GM18511 (cell line): ENCODE measurements at regions not wholly inside any gene's neighbourhood (a gene's known extent, or its start where the extent isn't known, plus 50 kb on each side); places are given as distances from the start of the nearest gene placed in this dataset.

Source experiments
- ATAC-seq: cut with Tn5 transposase; IDR thresholded peaks from one replicate; pipeline ENCODE4 v1.9.1; 2021; ENCODE audit warnings: mild to moderate bottlenecking, moderate library complexity; ENCODE audit not compliant: unreplicated experiment

- ATAC-seq: no peak
These were observed 107.7 kb downstream of the INHBB start for GRCh38 chr2:120453635-120453998.

DNA sequence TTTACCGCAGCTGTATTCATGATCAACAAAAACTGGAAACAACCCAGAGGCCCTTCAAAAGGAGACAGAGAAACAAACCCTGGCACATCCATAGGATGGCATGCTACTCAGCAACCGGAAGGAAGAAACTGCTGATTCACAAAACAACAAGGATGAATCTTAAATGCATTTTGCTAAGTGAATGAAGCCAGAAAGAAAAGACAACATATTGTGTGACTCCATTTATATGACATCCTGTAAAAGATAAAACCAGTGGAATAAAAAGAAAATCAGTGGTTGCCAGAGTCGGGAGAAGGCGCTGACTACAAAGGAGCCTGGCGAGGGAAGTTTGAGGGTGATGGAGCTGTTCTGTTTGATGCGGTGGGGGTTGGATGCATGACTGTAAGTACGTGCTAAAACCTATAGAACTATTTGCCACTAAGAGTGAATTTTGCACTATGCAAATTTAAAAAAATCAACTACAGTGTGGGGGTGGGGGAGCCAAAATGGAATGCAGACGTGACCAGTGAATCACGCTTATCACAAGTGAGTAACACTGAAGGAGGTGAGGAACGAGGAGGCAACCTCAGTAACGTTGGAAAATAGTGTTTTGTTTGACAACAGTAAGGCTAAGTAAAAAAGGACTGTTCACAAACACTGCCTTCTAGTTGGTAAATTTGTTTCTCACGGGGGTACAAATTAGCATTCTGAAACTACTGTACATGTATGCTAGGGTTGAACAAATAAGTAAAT, 108.9 kb downstream of the INHBB start:
- no peak for ATAC-seq

DNA sequence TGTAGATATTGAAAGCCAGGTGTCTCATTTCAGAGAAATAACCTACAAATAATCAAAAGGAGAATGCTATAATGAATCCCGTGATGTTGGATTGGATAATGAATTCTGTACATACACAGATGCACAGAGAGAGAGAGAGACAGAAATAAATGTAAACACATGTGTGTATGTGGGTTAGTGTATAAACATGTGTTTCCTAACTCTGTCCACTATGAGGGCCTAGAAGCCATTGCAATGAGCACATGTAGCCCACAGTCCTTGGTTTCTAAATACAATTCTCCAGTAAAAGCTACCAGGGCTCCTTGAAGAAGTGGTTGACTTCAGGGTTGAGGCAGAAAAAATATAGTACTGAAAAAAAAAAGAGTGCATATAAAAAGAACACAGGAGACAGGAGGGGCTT, 109.5 kb downstream of the INHBB start:
- ATAC-seq: no peak

DNA sequence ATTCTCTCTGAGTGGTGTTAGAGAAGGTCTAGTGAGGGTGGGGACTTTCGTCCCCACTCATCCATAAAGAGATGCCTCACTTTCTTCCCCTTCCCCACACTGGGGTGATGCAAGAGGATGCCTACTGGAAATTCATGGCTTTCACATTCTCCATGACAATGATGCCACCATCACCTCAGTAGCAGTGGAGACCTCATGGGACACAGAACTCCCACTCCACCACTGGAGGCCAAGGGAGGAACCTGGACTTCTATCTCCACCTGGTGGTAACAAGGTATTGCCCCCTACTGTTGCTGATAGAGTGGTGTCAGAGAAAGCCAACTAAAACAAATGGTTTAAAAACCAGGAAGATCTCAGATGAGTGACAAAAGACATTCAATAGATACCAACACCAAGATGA, 110.9 kb downstream of the INHBB start:
- ATAC-seq: no peak

- ATAC-seq: no peak
These were observed 114.6 kb downstream of the INHBB start for GRCh38 chr2:120460511-120460910.

GRCh38 chr2:120461092-120461491, 115.2 kb downstream of the INHBB start:
- ATAC-seq: no peak

GRCh38 chr2:120461546-120462537, 115.9 kb downstream of the INHBB start:
- no peak for ATAC-seq

GRCh38 chr2:120463527-120463926, 117.6 kb downstream of the INHBB start:
- ATAC-seq: no peak

GRCh38 chr2:120463996-120464395, 118.1 kb downstream of the INHBB start:
- ATAC-seq: no peak

DNA sequence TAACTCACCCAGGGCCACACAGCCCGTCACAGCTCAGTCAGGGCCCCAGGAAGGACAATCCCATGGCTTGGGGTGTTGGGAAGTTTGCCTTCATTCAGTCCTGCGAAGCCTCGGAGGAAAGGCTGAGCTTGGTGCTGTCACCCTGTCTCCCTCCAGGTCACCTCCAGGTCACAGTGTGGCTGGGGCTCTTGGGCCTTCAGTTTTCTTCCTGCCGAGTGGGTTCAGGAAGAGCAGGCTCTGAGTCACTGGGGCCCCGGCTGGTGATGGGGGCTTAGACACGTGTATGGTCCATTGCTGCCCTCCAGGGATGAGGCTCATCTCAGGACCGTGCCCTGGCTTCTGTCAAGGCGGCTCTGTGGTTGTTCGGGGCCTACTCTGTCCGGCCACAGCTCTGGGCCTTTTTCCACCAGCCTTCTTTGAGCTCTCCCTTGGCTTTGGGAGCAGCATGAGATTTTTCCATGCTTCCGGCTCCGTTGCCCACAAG, 118.6 kb downstream of the INHBB start:
- ATAC-seq: no peak

GRCh38 chr2:120465012-120465700, 119.2 kb downstream of the INHBB start:
- no peak for ATAC-seq

DNA sequence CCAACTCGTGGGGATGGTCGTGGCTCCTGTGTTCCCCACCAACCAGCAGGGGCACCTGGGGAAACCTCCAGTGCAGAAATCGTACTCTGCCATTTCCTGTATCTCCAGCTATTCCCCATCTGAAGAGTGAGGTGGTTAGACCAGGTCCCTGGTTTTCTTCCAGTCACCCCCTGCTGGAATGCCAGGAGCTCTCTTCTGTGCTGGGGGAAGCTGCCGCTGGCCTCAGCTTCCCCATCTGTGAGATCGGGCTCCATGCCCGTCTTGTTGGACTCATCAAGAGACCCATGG, 119.7 kb downstream of the INHBB start:
- ATAC-seq: no peak

- ATAC-seq: no peak
These were observed 120.2 kb downstream of the INHBB start for GRCh38 chr2:120465989-120466703.

GRCh38 chr2:120466704-120467054, 120.7 kb downstream of the INHBB start:
- no peak for ATAC-seq

GRCh38 chr2:120468136-120468535, 122.2 kb downstream of the INHBB start:
- ATAC-seq: no peak

- ATAC-seq: no peak
These were observed 123.5 kb downstream of the INHBB start for GRCh38 chr2:120469426-120469825.

DNA sequence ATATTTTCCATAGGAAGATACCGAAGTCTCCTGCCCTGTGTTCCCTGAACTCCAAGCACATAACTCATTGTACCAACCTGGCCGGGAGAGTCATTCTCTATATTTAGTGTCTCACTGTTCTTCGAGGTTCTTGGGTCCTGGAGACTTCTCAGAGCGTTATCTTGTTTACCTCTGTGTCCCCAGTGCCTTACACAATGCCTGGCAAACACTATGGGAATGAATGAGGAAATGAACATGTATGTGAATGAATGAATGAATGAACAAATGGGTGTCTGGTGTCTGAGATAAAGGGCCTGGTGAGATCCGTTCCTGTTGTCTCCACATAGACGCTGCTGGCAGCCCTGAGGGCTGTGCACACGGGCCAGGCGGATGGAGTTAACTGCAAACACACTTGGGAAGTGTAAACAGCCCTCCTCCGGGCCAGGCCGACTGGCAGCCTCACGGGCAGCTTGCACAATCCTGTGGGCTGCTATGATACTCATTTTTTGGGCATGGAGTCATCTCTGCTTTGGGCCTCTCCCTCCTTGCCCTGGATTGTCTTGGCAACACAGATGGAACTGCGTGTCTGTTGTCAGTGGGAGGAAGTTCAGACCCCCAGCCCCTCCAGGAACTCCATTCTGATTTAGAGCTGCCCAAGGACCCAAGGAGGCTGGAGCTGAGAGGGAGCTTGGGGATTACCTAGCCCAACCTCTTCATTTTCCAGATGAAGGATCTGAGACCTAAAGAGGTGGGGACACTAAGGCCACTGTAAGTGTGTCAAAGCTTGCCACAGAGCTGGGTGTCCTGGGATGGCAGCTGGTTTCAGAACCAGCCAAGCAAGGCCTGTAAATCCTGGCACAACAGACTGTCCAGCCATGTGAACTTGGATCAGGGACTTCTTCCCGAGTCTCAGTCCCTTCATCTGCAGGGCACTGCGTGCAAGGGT, 124.4 kb downstream of the INHBB start:
- ATAC-seq: no peak

- ATAC-seq: no peak
These were observed 125.2 kb downstream of the INHBB start for GRCh38 chr2:120471166-120471565.

DNA sequence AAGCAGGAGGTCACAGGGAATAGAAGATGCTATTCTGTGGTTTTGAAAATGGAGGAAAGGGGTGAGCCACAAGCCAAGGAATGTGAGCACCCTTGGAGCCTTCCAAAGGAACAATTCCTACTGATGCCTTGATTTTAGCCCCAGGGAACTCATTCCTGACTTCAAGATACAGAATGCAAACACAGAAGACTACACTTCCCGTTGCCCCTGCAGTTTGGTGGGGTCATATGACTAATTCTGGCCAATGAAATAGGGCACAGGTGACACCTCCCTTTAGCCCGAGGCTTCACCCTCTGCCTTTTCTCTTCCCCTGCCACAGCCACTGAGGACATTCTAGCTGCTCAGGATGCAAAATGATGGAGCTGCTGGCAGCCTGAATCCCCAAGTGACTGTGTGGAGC, 126.1 kb downstream of the INHBB start:
- ATAC-seq: no peak

DNA sequence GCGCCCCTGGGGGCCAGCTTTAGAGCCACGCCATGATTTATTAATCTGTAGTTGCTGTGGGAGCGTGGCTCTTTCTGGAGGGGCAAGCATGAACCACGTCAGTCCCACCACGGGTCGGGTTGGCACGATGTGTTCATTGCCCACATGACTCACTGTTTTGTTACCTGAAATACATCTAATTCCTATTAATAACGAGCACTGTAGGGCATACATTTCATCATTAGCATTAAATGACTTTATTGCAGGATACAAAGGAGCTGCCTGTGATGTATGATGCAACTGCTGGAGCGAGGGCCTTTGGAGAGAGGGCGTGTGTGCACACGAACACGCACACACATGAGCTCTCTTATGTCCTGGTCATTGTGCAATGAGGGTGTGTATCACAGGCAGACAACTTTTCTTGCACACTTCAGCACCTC, 127.0 kb downstream of the INHBB start:
- no peak for ATAC-seq
